Activated CD8-positive, alpha-beta T cell treated with anti-CD3 and anti-CD28 coated beads for 36 hours (primary cell): ENCODE measurements at regions not wholly inside any gene's neighbourhood (a gene's known extent, or its start where the extent isn't known, plus 50 kb on each side); places are given as distances from the start of the nearest gene placed in this dataset.

Source experiments
- ATAC-seq: fragments of 200-7000 bp; cut with Tn5 transposase; one replicate; pipeline ENCODE4 v1.10.0; 2021; ENCODE audit warnings: mild to moderate bottlenecking, moderate library complexity
- CTCF ChIA-PET: fragments of 350-600 bp; sonication (Branson Sonifier 250); formaldehyde crosslinking; loops from one replicate; lab custom pipeline; 2021; ENCODE audit warnings: antibody characterized with exemption; lab: Charles Lee
- POLR2A ChIA-PET: fragments of 350-600 bp; sonication (Branson Sonifier 250); formaldehyde crosslinking; loops from one replicate; lab custom pipeline; 2021; ENCODE audit warnings: antibody characterized with exemption; lab: Charles Lee
- DNase-seq: peaks from one replicate; pipeline ENCODE4 v3.0.0-alpha.2; 2020
- H3K27ac Mint-ChIP-seq: one replicate; pipeline ENCODE4 v1.8.0; 2021; ENCODE audit warnings: mild to moderate bottlenecking, mixed read lengths
- H3K27me3 Mint-ChIP-seq: one replicate; pipeline ENCODE4 v1.8.0; 2021; ENCODE audit warnings: mixed read lengths
- H3K36me3 Mint-ChIP-seq: one replicate; pipeline ENCODE4 v1.8.0; 2021; ENCODE audit warnings: low read depth, mixed read lengths
- H3K4me1 Mint-ChIP-seq: one replicate; pipeline ENCODE4 v1.8.0; 2021; ENCODE audit warnings: low read depth, mixed read lengths
- H3K4me3 Mint-ChIP-seq: one replicate; pipeline ENCODE4 v1.8.0; 2021; ENCODE audit warnings: mild to moderate bottlenecking, moderate library complexity, mixed read lengths
- H3K9me3 Mint-ChIP-seq: one replicate; pipeline ENCODE4 v1.8.0; 2021; ENCODE audit warnings: mixed read lengths
- intact Hi-C: fragments of 100-400 bp; cut with micrococcal nuclease; formaldehyde crosslinking; loops from one replicate; pipeline ENCODE4 v1.10.0; 2022
- TF ChIP-seq, protein P1 (sequence below): fragments of 200-600 bp; IDR thresholded peaks from one replicate; pipeline ENCODE4 v1.8.0; 2022; ENCODE audit warnings: antibody characterized with exemption, mild to moderate bottlenecking

DNA sequence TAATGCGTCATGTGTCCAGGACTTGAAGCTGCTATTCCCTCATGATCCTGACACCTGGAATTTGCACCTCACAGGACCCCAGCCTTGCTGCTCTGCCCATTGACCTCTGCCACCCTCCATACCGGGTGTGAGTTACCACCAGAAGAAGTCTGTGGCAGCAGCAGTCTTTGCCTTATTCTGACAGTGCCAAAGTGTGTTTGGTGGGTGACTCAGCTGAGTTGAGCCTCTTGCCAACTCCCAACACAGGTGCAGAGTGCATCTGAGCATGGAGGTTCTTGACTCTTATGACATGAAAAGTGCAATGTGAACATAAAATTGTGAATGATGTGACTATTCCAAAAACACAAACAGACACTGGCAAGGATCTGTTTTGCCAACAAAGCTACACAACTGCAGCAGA lies 1166.5 kb upstream of the CDH18 start:
- DNase-seq (no peak), ATAC-seq (no peak)
- no peaks in the 10 kb centered on the region for H3K36me3 Mint-ChIP-seq
- H3K4me3 Mint-ChIP-seq: no peak overlapping the region
- intact Hi-C loops: no loop called here
- ChIA-PET CTCF (no interaction called here), POLR2A (no interaction called here)
- no peaks in the 10 kb centered on the region for H3K27me3 Mint-ChIP-seq
- H3K4me1 Mint-ChIP-seq: no peaks in the 10 kb centered on the region
- H3K9me3 Mint-ChIP-seq: peaks cover 2% of the 10 kb centered on the region
- TF ChIP-seq, protein P1, sequence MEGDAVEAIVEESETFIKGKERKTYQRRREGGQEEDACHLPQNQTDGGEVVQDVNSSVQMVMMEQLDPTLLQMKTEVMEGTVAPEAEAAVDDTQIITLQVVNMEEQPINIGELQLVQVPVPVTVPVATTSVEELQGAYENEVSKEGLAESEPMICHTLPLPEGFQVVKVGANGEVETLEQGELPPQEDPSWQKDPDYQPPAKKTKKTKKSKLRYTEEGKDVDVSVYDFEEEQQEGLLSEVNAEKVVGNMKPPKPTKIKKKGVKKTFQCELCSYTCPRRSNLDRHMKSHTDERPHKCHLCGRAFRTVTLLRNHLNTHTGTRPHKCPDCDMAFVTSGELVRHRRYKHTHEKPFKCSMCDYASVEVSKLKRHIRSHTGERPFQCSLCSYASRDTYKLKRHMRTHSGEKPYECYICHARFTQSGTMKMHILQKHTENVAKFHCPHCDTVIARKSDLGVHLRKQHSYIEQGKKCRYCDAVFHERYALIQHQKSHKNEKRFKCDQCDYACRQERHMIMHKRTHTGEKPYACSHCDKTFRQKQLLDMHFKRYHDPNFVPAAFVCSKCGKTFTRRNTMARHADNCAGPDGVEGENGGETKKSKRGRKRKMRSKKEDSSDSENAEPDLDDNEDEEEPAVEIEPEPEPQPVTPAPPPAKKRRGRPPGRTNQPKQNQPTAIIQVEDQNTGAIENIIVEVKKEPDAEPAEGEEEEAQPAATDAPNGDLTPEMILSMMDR: no peak
- no peak overlapping the region for H3K27ac Mint-ChIP-seq

DNA sequence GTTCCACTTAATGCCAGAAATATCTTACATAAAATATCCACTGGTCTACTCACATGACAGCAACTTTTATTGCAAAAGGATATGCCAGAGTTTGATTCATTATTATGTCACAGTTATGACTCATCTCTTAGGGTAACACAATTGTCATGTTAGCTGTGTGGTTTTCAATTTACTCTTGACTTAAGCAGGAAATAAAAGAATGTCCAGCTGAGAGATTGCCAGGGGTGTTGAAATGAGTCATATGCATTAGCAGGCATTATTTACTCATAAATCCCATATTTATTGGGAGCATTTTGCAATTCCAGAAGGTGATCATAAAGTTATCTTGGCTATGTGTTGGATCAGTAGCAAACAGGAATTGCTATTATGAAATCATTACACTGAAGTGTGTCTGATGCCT lies 1164.6 kb upstream of the CDH18 start:
- intact Hi-C loops: no loop called here
- no peaks in the 10 kb centered on the region for H3K4me1 Mint-ChIP-seq
- no peak overlapping the region for H3K4me3 Mint-ChIP-seq
- ChIA-PET POLR2A (interaction anchor here (0.6 kb wide), 1 partner anchor 14 kb away, joined by 3 read pairs; no protein-coding TSS in a partner anchor), CTCF (no interaction called here)
- TF ChIP-seq, protein P1: no peak
- no peak for DNase-seq
- H3K36me3 Mint-ChIP-seq: no peaks in the 10 kb centered on the region
- no peak overlapping the region for H3K27ac Mint-ChIP-seq
- no peaks in the 10 kb centered on the region for H3K9me3 Mint-ChIP-seq
- no peak for ATAC-seq
- H3K27me3 Mint-ChIP-seq: no peaks in the 10 kb centered on the region

DNA sequence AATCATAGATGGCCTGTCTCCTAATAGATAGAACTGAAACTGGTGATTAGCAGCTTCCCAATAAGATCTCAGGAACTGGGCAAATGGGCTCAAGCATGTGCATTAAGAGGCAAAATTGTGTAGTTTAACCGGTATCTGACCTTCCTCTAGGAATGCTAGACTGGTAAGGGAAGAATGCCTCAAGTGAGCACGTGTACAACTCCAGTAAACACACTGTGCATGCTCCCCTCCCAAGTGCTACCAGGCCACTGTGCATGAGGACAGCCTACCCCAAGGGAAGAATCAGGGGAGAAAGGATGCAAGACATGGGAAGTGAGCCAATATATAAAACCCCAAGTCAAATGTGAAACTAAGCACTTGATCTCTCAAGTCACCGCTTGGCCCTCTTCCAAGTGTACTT lies 1157.4 kb upstream of the CDH18 start:
- H3K27me3 Mint-ChIP-seq: no peaks in the 10 kb centered on the region
- peaks cover 11% of the 10 kb centered on the region for H3K9me3 Mint-ChIP-seq
- DNase-seq: no peak
- intact Hi-C loops: no loop called here
- no peaks in the 10 kb centered on the region for H3K4me1 Mint-ChIP-seq
- CTCF ChIA-PET: no interaction called here
- no peak overlapping the region for H3K27ac Mint-ChIP-seq
- POLR2A ChIA-PET: no interaction called here
- no peak overlapping the region for H3K4me3 Mint-ChIP-seq
- H3K36me3 Mint-ChIP-seq: no peaks in the 10 kb centered on the region
- TF ChIP-seq, protein P1: no peak
- no peak for ATAC-seq

DNA sequence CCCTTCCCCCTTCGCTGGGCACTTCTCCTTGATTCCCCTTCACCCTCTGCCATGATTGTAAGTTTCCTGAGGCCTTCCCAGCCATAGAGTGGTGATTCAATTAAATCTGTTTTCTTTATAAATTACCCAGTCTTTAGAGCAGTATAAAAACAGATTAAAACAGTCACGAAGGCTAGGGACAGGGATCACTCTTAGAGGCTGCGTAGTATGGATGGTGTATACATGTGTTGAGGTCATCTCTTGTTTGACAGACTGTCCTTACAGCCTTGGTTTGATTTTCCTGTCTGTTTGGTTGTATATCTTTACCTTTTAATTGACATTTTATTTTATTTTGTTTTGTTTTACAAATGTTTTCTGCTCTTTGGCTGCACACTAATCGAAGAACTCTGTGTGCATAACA lies 1155.7 kb upstream of the CDH18 start:
- Mint-ChIP-seq H3K27me3 (no peaks in the 10 kb centered on the region), H3K27ac (no peak overlapping the region), H3K4me1 (no peaks in the 10 kb centered on the region), H3K9me3 (peaks cover 11% of the 10 kb centered on the region), H3K4me3 (no peak overlapping the region), H3K36me3 (no peaks in the 10 kb centered on the region)
- ChIA-PET CTCF (no interaction called here), POLR2A (no interaction called here)
- intact Hi-C loops: no loop called here
- no peak for ATAC-seq
- TF ChIP-seq, protein P1: no peak
- DNase-seq: no peak

DNA sequence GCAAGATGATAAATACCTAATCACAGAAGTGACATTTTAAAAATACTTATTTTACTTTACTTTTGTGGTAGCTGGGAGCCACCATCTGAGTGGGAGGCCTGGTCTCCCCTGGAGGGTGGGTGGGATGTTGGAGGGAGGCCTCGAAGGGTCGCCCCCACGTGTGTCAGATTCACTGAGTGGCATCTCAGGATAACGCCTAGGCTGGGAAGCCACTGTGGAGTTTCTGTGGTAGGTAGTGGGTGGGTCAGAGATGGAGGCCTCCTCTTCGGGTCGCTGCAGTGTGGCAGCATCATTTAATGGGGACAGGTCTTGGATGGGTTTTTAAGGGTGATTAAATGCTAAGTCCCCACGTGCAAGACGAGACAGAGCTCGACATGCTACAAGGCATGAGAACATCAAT lies 1154.8 kb upstream of the CDH18 start:
- ChIA-PET CTCF (no interaction called here), POLR2A (no interaction called here)
- no peaks in the 10 kb centered on the region for H3K36me3 Mint-ChIP-seq
- H3K27ac Mint-ChIP-seq: no peak overlapping the region
- no peaks in the 10 kb centered on the region for H3K27me3 Mint-ChIP-seq
- intact Hi-C loops: no loop called here
- ATAC-seq (peak; percentile 39), DNase-seq (peak; percentile 4)
- no peaks in the 10 kb centered on the region for H3K4me1 Mint-ChIP-seq
- H3K4me3 Mint-ChIP-seq: no peak overlapping the region
- H3K9me3 Mint-ChIP-seq: peaks cover 11% of the 10 kb centered on the region
- TF ChIP-seq, protein P1: no peak
